ENCODE measurements at regions not wholly inside any gene's neighbourhood (a gene's known extent, or its start where the extent isn't known, plus 50 kb on each side); places are given as distances from the start of the nearest gene placed in this dataset.

GRCh38 chr9:23586906-23587305 lies 239.1 kb downstream of the ELAVL2 start:
- TF ChIP-seq CTCF (IDR thresholded peaks at IDR 0.05): no peak
- no peak for TF ChIP-seq POLR2A (IDR thresholded peaks at IDR 0.05)
- no peak for TF ChIP-seq EP300 (IDR thresholded peaks at IDR 0.05)

All from tibial nerve (tissue), 4 donors.